NCI-H1930 (cell line): ENCODE measurements at regions not wholly inside any gene's neighbourhood (a gene's known extent, or its start where the extent isn't known, plus 50 kb on each side); places are given as distances from the start of the nearest gene placed in this dataset.
"Not testable (repeated sequence)": the region's sequence is repeated elsewhere in the genome, so short reads cannot be mapped to it uniquely, and the experiment has no call there.

ENCODE experiments used
- DNase-seq, 2 experiments: peaks; one replicate each; lab custom pipeline; 2025; lab: John Stamatoyannopoulos, UW

DNA sequence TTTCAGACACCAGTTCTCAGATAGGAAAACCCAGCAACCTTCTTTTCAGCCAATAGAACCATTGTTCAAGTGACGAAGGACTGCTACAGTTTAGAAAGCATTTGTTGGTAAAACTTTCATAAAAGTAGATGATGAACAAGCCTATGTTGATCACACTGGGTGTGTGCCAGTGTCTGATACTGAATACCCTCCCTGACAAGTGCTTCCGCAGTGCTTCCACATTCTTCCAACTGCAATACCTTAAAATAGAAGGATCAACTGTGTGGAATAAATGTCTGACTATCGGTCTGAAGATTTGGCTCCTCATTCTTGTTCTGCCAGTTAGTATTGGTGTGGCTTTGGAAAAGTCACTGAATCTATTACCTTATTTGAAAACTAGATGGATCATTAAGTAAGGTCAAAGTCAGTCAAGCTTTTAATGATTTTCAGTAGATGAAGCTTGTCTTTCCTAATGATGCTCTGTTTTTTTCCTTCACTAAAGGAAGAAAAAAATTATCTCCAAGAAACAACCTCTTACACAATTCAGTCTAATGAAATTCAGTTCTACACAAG is 479.4 kb upstream of the CBLB start:
- DNase-seq = no peak

DNA sequence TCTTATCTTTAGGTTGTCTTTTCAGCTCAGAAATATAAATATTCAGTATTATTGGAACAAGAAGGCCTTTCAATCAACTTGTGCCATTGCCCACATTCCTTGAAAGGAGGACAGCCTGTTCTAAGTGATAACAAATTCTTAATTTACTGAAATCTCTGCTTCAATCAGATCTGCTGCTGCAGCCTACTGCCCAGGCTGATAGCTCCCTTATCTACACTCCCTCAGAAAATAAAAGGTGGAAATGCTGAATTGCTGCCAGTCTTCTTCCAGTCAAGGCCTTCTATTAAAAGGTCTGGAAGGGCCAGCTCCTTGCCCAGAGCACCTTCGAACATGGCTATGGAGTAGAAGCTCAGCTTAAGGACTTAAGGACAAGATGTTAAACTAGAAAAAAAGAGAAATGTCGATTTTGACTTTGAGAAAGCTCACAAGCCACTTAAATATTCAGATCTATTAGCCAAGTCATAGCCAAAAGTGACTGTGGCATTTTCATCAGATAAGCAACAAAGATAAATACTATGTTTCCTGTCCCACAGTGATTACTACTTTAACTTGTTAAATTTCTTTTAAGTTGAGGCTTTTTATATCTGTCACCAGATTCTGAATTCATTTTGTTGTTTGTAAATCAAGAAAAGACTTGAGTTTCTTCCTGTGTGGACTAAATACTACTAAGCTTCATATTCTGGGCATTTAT is 480.5 kb upstream of the CBLB start:
- no peak for DNase-seq

DNA sequence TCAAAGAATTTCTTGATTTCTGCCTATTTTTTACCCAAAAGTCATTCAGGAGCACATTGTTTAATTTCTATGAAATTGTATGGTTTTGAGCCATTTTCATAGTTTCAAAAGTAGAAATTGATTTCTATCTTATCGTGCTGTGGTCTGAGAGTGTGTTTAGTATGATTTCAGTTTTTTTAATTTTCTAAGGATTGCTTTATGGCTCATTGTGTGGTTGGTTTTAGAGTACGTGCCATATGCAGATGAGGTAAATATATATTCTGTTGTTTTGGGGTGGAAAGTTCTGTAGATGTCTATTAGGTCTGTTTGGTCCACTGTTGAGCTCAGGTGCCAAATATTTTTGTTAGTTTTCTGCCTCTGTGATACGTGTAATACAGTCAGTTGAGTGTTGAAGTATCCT is 487.1 kb upstream of the CBLB start:
- no peak for DNase-seq

DNA sequence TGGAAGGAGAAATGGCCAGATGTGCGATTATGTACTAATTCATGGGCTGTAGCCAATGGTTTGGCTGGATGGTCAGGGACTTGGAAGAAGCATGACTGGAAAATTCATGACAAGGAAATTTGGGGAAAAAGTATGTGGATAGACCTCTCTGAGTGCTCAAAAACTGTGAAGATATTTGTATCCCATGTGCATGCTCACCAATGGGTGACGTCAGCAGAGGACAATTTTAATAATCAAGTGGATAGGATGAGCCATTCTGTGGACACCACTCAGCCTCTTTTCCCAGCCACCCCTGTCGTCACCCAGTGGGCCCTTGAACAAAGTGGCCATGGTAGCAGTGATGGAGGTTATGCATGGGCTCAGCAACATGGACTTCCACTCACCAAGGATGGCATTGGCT is 490.9 kb upstream of the CBLB start:
- no peak for DNase-seq

DNA sequence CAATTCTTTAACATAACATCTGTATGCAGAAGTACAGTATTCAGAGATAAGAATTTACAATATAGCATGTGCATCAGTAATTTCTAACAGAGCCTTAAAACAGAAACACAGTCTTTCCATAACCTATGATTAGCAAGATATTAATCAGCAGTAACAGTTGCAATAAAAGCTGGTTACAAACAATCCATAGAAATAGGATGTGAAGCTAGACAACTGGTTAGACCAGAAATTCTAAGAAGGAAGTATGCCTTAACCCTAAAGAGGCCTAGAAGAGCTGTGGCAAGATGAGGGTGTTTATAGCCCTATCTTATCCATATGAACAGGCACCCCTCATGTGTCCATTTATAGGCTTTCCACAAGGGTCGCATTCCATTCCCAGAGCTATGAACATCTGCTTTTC is 492.1 kb upstream of the CBLB start:
- not testable (repeated sequence) for DNase-seq

DNA sequence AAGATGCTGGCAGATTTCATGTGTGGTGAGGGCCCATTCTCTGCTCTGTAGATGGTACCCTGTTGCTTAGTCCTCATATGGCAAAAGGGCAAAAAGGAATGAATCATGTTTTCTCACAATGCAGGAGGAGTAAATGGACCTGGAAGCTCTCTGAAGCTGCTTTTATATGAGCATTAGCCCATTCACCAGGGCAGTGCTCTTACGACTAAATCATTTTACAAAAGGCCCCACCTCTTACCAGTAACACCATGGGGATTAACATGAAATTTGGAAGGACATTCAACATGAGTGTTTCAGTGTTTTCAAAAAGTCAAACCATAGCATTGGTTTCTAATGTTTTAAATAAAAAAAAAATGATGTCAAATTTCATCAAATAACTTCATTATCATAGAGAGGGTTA is 495.7 kb upstream of the CBLB start:
- no peak for DNase-seq

DNA sequence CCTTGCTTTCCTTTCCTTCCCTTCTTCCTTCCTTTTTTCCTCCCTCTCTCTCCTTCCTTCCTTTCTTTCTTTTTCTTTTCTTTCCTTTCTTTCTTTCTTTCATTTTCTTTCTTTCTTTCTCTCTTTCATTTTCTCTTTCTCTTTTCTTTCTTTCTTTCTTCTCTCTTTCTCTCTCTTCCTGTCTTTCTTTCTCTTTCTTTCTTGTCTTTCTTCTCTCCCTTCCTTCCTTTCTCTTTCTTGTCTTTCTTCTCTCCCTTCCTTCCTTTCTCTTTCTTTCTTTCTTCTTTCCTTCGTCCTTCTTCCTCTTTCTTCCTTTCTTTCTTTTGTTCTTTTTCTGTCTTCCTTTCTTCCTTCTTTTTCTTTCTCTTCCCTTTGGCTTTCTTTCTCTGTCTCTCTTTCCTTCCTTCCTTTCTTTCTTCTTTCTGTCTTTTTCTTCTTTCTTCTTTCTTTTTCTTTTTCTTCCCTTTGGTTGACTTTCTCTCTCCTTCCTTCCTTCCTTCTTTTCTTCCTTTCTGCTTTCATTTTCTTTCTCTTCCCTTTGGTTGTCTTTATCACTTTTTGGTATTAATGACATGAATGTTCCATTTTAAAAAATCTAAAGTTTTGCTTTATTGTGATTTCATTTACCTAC is 496.4 kb upstream of the CBLB start:
- no peak for DNase-seq

DNA sequence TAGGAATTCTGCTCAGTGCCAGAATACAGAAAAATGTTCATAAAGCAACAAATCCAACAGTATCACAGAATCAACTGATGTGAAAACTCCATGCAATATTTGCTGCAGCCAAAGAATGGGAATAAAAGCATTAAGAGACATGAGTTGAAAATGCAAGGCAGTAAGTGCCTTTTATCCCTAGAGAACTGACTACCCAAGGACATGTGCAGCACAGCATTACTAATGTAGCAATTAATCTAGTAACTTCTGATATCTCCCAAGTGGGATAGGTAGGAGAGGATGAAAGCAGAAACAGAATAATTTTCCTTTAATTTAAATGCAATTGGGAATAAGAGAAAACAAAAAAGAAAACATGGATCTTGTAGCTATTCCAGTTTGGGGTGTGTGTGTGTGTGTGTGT is 497.5 kb upstream of the CBLB start:
- DNase-seq = no peak

DNA sequence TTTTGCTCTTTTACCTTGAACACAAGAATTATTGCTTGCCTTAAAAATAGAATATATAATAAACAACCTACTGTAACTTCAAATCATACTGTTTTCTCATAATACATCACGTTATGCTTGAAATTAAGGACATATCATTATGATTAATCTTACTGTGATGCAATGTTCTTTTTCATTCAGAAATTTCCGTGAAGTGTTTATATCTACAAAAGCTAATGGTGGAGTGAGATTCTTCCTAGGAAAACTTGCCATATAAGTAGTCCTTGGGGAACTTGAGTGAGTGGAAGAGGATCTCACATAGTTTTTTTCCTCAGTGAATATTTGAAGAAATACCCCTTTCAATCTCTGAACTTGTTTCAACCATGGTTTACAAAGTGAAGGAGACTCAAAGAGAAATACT is 498.7 kb upstream of the CBLB start:
- no peak for DNase-seq

DNA sequence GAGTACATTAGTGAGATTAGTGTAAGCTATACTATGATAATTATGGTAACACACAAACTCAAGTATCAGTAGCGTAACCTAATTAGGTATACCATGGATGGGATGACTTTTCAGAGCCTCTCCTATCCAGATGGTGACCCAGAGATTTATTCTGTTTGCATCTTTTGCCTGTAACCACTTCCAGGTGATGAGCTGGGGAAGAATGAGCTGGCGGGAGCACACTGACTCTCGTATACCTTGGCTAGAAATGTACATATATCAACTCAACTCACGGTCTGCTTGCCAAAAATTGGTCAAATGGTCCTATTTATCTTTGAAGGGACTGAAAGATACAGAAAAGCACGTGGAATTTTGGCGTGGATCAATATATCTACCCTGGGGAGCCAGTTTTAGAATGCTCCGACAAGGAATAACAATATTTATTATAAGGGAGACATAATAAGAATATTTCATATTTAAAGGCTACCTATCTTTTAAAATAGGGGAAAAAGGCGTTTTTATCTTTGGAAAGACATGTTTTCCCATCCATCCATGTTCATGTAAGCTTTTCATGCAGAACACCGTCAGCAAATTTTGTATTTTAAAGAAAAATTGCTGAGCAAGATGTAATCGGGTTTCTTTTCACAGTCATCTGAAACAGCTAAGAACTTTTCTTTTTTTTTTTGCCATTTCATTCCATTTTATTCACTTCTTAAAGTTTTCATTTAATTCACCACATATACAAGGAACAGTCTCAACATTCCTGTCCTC is 502.6 kb upstream of the CBLB start:
- DNase-seq = no peak

DNA sequence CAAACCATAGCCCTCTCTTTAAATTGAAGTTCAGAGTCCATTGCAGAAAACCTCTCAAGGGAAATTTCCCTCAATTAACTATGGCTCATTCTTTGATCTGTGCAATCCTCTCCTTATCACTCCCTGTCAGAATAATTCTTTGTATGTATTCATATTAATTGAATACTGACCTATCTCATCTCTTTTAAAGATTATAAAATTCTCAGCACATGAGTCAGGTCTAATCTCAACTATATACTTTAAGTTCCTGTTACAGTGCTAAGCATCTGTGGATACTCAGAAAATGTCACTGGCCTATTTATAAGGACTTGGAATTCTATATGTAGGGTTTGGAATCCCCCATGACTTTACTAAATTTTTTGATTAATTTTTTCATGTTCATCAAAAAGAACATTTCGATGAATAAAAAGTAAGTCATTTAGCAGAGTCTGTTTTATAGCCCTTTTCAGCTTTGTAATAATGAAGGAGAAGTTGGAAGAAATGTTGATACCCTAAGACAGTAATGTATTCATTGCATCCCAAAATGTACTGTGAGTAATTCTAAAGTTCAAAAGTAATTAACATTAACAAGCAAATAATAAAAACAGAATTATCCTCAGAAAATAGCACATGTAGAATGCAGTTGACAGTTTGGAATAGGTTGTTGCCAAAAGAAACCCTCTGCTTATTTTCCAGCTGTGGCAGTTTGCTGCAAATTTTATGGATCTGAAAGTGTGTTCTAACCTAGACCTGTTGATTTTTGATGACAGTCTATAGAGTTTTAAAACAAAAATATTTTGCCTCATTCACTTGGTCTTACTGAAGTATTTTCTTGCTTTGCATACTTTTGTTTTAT is 503.4 kb upstream of the CBLB start:
- no peak for DNase-seq

DNA sequence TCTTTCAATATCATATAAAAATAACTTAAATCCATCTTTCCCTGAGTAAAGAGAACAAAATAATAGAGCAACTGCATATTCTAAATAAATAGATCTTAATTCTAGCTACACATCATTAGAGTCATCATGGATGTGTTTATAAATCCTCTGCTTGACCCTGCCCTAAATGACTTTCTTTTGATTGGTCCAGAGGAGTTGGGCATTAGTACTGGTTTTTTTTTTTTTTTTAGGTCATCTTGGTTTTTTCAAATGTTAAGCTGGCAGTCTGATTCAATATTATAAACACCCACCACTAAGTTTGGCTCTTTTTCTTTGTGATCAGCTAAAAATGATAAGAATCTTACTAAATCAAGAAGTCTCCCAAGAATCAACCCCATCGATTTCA is 504.0 kb upstream of the CBLB start:
- no peak for DNase-seq

DNA sequence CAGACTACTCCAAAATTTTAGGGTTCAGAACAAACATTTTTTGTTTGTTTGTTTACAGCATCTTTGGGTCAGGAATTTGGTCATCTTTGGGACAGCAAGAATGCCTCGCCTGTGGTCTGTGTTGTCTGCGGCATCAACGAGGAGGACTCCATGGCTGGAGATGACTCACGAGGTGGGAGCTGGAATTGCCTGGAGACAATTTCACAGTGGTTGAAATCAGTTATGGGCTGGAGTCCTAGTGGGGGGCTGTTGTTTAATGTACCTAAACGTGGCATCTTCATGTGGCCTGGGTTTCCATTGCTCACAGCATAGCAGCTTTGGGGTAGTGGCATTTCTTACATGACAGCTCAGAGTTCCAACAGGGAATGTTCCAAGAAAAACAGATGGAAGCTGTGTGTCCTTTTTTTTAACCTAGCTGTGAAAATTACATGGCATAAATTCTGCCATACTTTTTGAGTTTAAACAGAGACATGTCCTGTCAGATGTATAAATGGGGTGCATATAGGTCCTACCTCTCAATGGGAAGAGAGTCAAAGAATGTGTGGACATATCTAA is 507.3 kb upstream of the CBLB start:
- no peak for DNase-seq

DNA sequence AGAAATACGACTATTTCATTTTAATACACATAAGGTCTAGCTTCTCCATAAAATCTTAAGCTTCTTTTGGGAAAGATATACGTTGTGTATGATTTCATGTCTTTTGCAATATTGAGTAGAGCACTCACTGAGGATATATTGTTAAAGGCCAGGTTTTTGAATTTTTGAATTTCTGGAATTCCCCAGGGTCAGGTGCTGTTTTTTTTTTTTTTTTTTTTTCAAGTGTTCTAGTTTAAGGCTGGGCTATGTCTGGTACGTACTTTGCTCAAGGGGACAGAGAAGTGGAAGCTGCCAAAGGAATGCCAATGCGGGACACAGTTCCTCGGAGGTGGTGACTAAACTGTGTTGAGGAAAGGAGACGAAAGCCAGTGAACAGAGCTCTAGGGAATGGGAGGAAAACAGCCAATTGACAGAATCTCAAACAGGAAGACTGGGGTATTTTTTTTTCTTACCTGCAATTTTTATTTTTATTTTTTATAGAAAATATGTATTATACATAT is 510.5 kb upstream of the CBLB start:
- no peak for DNase-seq

DNA sequence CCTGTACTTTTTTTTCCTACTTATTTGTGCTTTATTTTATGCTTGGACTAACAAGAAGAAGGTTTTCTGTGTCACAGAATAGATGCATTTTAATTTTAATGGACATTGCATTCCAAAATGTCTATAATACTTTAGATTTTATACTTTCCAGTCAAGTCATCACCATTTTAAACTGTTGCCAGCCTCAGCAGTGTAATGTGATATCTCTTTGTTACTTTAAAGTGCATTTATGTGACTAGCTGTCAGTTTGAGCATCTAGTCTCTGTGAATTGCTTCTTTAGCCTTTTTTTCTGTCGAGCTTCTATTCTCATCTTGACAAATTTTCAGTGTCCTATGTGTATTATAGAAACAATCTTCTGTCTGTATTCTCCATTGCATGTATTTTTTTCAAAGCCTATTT is 511.4 kb upstream of the CBLB start:
- no peak for DNase-seq

DNA sequence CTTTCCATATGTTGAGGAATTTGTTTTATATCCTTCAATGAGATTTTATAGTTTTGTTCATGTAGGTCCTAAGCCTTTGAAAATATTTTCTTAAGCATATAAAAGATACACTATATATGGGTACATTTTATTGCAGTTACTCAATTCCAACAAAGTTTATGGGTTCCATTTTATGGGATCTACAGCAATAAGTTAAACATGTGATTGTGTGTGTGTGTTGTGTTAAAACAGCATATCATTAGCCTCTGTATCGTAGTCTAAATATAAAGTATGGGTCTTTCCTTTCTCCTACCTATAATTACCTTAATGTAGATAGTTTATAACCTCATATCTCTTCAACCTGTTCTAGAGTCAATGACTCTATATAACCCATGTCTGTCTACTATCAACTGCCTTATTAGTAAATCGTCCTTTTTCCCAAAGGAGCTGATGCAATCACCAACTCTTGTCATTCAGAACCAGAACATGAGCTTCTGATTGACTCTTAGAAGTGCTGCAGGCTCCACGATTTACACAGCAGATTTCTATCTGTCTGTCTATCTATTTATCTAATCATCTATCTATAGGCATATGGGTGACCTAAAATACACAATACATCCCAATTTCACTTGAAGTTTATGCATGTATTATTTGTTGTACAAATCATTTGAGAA is 512.6 kb upstream of the CBLB start:
- DNase-seq = no peak

DNA sequence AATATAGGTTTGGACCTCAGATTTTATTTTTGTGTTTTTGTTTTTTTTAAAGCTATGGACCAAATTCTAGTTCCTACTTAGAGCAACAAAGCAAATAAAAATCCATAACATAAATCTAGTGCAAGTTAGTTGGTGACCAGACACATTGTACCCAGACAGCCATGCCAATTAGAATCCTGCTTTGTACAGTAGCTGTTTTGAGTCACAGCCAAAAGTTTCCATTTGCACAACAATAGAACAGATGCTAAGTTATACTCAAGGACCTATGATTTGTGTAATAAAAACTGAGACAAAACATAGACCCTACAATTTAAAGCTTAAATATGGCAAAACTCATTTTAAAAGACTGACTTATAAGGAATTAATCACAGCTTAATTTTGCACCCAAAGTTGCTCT is 513.1 kb upstream of the CBLB start:
- DNase-seq = no peak

DNA sequence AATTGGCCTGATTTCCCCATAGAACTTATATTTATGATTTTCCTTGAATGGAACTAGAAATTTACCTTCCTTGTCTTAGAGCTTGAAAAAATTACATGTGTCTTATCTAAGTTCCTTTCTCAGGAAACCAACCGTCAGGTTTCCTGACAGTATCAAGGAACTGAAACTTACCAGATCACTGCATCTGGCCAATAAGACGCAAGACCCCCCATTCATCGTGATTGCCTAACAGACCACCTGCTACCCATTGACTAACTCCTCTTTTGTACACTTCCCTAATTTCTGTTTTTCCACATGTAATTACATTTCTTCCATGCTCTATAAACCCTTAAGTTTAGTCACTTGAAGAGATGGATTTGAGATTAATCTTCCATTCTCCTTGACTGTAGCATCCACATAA is 517.2 kb upstream of the CBLB start:
- no peak for DNase-seq

DNA sequence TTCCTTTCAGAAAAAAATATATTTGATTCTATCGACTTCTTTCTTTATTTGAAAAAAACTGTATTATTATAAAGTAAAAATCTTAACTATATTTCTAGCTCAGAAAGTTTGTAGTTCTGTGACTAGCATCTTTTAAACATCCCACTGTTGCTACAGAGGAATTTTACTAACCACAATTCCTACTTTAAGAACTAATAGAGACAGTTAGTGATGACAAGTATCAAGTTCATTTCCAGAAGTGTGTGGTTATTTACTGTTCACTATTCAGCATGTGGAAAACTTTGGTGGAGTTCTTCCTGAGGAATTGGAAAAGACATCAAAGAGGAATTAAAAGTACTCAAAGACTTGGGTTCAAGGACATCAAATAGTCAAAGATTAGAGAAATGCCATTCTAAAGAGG is 524.1 kb upstream of the CBLB start:
- DNase-seq = no peak

DNA sequence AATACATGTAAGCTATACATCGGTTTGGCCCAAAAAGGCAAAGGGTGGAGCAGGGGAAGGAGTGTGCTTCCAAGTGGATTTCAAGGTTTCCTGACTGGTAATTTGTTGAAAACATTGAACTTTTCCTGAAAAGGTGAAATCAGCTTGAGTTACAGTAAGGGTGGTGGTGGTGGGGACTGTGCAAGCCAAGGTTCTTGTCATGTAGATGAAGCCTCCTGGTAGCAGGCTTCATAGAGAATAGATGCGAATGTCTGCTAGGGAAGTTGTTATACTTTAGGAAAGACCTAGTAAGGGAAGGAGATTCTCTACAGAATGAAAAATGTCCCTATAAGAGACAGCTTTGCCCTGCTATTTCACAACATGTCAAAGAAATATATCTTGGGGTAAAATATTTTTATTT is 528.2 kb upstream of the CBLB start:
- DNase-seq = no peak

DNA sequence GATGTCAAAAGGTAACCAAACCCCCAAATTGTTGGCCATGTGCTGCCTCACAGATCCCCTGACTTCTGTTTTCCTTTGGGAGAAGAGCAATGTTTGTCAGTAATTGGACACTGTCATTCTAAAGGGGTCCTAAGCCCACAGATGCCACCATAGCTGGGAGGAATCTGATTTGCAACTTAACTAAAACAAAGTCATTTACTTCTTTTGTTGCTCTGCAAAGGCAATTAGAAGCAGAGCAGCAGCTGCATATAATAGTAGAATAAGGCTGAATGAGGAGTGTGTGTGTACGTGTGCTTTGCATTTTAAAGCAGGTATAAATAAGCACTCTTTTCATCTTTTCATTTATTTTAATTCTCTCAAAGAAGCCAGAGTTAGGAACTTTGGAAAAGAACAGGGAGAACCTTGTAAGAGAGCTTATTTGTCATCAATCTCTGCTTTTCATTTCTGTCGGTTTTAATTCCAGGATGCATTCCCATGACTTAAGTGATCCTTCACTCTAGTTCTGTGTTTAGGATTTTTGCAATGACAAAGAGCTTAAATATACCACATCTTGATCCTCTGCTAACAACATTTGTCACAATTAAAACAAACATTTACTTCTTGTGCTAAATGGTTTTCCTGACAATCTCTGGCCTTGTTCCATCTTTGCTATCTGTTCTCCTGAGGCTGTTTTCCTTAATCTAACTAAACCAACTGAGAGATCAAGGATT is 530.2 kb upstream of the CBLB start:
- DNase-seq = no peak
